HG03378 (cell line): ENCODE measurements at regions not wholly inside any gene's neighbourhood (a gene's known extent, or its start where the extent isn't known, plus 50 kb on each side); places are given as distances from the start of the nearest gene placed in this dataset.

ENCODE experiments used
- ATAC-seq: cut with Tn5 transposase; IDR thresholded peaks from one replicate; pipeline ENCODE4 v1.9.1; 2021; ENCODE audit warnings: mild to moderate bottlenecking, moderate library complexity; ENCODE audit not compliant: unreplicated experiment

DNA sequence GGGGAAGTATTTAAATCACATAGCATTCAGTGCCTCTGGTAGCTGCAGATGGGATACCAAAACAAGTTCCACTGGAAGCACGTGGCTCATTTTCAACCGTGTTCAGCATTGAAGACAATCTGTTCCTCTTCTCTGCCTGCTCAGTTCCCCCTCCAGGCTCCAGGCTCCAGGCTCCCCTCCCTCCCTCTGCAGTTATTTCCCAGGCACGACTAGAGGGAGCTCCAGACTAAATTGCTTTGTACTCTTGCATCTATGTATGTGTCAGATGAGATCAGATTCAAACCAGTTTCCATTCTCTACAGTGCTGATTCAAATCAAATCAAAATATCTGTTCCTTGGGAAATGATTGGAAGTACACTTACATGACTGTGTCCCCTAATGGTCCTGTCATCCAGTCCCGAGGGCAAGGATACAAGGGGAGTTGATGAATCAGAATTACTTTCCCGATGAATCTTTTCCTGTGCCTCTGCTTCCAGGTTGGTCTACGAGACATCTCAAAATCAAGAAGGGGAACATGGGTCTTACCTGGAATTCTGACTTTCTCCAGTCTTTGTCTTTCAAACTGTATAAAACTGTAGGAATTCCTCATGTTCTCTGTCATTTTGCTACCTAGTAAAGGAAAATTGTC, 600.5 kb downstream of the EDEM1 start:
- no peak for ATAC-seq

DNA sequence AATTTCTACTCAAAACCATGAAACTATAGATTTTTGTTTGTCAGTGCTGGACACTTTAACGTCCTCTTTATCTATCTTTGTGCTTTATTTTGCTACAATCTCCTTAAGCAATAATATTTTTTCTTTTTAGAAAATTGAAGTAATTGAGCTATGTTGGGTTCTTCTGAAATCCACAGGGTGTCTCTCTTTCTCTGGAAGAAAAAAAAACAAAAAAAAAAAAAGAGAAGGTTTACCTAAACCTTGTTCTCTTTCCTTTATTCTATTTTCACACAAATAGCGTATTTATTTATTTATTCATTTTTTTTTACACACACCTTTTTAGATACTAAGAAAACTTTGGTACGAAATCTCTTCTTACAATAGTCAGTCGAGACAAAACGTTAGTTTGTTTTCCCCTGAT, 601.0 kb downstream of the EDEM1 start:
- no peak for ATAC-seq

DNA sequence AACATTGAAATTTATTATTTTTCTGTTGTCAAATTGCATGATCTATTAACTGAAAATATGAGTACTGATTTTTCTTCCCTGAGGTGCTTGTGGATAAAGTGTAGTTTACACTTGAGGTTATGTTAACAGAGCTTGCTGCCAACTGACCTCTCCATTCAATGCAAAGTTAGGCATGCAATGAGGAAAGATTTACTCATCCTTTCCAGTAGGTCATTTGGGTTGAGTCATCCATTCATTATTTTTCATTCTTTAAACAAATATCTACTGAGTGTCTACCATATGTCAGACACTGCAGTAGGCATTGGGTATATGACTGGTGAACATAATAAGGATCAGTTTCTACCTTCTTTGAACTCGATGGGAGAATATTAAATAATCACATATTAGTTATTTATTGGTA, 604.1 kb downstream of the EDEM1 start:
- no peak for ATAC-seq

DNA sequence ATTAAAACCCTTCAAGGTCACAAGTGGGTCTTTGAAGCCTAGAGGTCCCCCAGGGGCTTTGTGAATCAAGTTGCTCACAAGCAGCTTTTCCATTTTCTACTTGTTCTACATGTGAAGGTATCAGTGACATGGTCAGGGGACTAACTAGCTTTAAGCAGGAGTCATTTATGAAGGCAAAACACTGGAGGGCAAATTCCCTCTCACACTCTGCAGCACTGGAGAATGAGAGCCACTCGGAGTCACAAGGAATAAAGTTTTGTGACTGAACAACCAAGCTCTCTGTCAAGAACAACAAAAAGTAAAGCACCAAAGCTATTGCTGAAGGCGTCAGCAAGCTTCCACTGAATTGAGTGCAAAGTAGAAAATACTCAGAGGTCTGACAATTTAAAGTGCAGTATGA, 609.0 kb downstream of the EDEM1 start:
- ATAC-seq: no peak

DNA sequence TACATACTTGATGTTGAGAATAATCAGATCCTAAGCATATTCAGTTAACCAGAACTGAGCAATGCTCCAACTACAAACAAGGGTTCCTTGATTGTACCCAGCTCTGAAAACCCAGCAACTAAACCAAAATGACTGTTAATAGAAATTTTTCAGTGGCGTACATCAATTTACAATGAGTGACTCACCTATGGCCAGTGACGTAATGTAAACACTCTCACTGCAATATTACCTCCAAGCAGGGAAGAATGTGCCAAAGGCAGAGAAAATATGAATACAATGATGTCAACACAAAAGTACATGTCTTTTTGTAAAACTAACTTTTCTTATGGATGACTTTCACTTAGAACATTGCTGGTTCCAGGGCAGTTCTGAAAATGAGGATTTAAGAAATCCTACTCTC, 611.3 kb downstream of the EDEM1 start:
- no peak for ATAC-seq

DNA sequence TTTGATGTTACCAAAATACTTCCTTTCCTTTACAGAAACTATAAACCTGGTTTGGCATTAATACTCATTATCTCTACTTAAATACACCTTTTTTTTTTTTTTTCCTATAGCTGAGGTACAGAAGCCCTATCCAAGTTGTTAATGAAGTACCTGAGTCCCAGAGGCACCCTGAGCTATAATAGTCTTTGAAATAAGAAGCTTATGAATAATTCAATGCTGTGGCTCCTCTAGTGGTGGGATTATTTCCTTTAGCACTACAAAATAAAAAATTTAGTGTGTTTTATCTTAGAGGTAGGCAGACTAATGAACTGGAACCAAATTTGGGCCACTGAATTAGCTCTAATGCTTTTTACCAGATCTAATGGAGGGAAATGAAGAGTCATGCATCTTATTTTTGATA, 611.9 kb downstream of the EDEM1 start:
- no peak for ATAC-seq

DNA sequence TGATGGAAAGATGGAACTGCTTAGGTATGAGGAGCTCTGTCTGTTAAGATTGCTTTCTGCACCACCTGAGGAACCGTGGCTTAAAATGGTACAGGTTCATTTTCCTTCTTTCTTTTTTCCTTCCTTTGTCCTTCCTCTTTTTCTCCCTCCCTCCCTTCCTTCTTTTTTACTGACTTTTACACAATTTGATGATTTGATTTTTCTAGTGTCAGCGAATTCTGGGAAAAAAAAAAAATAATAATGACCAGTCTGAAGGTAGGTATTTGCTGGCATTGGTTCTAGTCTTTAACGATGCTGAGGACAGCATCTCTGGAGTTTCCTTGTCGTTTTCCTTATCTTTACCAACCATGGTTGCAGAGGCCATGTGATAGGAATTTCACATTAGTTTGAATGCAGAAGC, 613.5 kb downstream of the EDEM1 start:
- ATAC-seq: no peak

DNA sequence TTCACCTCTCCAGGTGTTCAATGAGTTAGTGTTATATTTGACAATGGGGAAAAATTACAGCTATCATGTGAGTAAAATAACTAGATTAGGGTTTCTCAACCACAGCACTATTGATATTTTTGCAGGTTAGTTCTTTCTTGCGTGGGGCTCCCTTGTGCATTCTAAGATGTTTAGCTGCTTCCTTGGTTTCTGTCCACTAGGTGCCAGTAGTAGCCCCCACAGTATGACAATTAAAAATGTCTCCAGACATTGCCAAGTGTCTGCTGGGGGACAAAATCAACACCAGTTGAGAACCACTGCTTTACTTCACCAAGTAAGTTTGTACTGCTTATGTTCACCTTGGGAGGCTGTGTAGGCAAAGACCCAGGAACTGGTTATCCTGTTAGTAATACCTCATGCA, 618.7 kb downstream of the EDEM1 start:
- no peak for ATAC-seq

DNA sequence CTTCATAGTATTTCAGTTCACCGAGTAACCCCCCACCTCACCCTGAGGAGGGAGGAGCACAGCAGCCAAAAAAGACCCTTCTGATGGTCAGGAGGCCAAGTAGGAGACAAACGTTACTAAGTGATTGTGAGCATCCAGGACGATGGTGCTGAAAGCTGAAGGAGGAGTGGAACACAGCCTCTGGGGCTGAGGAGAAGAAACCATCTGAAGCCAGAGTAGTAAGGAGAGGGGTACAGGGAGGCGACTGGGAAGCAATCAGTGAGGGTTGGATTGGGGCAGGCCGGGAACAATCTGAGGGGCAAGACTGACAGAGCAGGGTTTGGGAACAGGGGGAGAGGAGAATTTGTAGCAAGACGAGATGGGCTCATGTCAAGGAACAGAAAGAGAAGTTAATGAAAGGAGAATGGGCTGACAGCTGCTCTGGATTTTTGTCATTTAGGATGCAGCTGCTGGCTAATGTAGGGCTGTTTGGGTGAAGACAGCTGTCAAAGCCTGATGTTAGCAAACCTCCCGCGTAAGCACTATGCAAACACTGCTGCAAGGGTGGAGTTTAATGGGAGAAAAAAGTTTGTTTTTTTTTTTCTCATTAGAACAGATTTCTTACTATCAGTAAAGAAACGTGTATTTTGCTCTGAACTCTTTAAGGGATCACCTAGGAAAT, 622.2 kb downstream of the EDEM1 start:
- ATAC-seq: no peak

DNA sequence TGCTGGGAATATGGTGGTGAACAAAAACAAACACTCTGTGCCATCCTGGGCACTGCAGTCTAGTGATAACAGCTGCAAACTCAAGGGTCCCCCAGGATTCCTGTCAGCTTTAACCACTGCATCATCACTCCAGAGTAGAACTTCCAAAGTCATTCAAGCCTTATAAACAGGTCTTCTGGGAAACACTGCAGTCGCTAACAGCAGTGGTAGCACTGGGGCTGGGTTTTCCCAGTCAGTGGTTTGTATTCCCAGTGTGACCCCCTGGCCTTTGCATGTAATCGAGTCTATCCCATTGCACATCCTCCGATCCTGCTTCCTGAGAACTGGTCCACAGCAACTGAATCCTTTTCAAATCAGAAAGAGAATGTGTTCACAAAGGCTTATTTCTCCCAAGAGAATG, 623.5 kb downstream of the EDEM1 start:
- no peak for ATAC-seq

DNA sequence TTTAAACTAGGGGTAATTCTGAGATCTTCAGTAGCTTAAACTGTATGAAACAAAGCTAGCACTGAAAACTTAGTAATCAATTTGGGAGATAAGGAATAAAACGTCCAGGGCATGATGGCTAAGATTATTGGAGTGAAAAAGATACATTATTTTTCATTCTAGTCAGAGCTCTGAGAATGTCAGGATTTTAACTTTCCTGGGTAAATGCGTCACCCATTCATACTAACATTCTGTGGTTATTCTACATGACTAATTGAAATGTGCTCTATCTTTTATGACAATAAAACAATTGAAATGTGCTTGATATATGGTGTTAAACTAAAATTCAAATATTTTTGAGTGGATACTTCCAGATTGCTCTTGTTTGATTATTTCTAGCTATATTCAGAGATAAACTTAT, 626.0 kb downstream of the EDEM1 start:
- no peak for ATAC-seq

DNA sequence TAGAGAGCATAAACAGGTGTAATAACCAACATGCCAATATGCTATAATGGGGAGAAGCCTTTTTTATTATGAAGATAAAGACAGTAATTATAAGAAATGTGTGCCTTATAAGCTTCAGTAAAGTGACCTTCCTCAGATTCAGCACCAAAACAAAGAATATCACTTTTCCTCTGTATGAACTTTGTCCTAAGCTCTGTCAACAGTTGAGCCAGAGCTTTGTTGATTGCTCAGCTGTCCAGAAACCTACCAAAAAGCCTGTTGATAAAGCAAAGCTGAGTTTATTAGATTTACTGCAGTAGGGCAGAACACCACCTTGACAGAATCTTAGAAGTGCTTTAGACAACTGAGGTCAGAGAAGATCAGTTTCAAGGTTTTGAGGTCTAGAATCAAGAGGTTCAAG, 635.3 kb downstream of the EDEM1 start:
- ATAC-seq: no peak

DNA sequence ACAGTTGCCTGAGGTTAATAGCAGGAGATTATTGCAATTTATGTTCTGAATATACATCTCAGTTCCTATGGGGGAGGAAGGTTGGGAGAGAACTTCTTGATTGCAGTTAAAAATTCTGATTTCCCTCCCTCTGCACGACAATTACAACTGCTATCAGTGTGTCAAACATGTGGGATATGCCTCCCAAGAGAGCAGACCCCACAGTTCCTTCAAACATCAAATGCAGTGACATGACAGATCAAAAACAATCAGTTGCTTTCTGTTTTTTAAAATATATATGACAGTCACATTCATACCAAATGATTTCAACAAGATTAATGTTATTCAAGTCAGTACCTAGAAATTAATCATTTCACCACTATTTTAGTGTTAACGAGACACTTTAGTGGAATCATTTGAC, 639.0 kb downstream of the EDEM1 start:
- no peak for ATAC-seq

DNA sequence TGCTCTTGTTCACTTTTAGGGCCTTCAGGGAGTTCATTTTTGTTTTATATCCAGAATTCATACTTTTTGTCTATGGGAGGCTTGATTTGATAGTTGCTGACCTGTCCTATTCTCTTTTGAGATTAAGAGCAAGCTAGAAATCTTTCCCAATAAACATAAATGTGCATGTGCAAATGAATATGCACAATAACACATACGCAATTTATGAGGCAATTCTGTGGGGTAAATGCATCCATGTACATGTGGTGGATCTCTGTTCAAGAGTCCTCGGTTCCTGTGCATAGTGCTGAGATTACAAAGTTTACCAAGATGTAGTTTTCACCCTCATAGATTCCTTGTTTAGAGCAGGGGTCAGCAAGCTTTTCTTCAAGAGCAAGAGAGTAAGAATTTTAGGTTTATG, 640.7 kb downstream of the EDEM1 start:
- no peak for ATAC-seq

DNA sequence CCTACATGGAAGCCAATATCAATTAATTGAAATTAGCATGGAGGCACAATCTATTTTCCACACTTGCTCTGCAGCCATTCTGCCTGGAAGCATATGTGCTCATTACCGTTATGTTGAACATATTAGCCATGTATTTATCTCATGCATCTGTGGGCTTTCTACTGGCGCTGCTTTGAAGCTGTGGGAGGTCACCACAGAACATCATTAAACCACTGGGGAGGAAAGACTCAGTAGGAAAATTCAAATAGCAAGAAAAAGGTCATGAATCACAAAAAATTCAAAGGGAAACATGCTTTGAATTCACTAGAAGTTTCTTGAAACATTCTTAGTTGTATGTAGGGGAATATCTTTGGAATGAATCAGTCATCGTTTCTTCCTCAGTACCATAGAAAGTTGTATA, 652.5 kb downstream of the EDEM1 start:
- ATAC-seq: no peak

DNA sequence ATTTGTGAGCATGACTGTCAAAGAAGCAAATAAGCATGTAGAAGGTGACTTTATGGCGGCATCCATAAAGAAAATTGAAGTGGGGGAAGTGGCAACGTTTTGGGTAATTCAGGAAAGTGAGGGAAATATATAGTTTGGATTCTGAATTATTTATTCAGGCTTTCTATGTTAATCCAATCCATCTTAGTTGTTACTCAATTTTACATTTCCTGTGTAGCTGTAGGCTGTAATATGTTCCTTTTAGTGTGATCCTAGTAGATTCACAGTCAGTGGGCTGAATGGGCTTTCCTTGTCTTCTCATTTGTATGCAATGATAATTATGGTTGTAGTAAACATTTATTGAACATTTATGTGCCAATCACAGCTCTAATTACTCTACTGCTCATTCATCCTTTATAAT, 654.1 kb downstream of the EDEM1 start:
- no peak for ATAC-seq

DNA sequence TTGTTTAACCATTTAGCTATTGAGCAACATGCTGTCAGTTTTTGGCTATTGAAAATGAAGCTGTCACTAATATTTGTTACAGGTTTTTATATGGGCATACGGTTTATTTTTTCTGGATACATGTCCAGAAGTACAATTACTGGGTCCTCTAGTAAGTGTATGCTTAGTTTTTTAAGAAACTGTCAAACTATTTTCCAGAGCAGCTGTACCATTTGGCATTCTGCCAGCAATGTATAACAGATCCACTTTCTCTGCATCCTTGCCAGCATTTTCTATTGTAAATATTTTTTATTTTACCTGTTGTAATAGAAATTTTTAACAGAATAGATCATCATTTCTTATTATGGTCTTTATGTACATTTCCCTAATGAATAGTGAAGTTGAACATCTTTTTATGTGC, 658.8 kb downstream of the EDEM1 start:
- ATAC-seq: no peak

DNA sequence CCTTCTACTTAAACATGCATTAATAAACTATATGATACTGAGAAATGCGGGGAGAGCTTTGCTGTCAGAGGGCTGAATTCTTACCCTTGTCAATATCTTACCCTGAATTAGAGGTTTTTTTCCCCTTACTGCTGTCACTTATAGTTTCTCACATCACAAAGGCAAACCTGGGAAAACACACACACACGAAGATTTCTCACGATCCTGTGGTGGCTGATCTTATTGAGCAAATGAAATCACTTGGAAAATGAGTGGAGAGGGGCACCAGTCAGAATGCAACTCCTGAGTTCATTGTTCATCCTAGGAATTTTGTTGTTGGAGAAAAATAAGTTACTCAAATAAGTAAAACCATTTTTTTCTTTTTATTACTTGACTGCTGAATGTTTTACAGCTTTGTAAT, 673.6 kb downstream of the EDEM1 start:
- ATAC-seq: no peak

DNA sequence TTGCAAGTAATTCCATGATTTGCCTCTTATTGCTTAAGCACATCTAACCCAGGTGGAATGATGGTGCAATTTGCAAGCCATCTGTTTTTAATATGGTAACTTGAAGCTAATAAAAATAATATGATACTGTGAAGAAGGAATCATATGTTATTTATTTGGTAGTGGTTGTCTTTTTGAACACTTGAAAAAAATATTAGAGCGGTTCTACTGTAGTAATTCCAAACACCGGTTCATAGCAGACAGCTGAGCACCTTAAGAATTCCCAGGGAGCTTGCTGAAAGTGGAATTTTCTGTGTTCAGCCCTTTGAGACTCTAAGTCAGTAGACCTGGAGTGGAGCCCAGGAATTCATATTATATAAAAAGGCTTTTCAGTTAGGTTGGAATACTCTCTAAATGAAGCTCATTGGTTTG, 687.4 kb downstream of the EDEM1 start:
- no peak for ATAC-seq

DNA sequence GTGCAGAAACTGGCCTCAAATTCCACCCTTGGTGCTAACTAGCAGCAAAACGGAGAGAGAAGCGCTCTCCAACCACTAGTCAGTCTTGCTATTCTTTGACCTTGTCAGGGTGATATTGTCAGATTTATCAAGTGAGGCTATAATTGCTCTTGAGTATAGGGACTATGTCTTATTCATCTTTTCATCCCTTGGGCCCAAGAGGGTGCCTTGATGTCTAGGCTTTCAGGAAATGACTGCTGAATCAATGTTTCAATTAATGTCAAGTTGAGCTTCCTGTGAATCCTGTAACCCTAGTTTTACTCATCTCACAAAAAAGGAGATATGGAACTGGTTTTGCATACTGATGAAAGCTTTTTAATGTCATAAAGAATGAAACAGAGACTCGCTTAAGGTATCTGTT, 701.3 kb downstream of the EDEM1 start:
- ATAC-seq: no peak

DNA sequence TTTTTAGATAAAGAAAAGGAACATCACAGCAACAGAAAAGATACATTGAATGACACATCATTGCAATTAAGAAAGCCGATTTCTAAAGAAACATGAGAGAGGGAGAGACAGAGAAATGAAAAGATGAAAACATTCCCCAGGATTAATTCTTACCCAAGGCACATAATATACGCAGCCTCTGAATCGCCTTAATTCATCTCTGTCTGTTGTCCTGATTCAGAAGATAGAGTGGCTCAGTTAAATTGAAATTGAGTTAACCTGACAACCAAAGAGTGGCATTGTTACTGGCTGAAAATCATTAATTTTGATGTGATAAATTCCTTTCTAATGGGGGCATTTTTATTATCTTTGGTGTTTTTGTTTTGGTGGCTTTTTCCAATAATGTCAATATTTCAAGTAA, 701.9 kb downstream of the EDEM1 start:
- ATAC-seq: no peak

DNA sequence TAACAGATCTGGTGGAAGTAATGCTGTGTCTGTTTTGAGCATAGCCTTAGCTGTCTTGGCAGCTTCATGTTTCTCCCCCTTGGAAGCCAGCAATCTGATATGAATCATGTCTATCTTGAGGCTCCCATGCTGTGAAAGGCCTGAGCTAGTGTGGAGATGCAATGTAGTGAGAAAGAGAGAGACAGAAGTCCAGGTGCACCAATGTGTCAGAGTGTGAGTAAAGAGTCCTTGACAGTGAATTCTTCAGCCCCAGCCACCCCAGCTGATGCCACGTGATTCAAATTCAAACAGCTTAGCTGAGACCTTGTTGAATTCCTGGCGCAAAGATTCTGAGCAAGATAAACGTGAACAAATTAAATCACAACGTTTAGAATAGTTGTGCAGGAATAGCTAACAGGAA, 704.2 kb downstream of the EDEM1 start:
- ATAC-seq: no peak

DNA sequence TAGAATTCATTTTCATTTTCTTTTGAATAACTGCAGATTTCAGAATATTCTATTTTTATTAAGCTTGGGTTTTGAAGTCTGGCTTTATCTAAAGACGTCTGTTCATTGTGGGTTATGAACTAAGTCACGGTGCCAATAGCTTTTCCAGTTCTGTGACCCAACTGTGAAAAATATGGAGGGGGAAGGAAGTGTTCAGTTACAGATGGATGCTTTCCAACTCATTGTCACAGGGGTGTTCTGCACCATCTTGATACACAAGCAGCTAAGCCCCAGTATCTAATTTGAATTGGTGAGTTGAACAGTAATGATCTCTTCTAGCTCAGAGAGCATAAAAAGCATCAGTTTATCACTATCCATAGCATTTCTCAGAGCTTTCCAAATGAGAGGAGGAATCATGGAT, 710.6 kb downstream of the EDEM1 start:
- ATAC-seq: no peak
